HG02884 (cell line): ENCODE measurements at regions not wholly inside any gene's neighbourhood (a gene's known extent, or its start where the extent isn't known, plus 50 kb on each side); places are given as distances from the start of the nearest gene placed in this dataset.
"Not testable (repeated sequence)": the region's sequence is repeated elsewhere in the genome, so short reads cannot be mapped to it uniquely, and the experiment has no call there.

ENCODE experiments used
- ATAC-seq: cut with Tn5 transposase; IDR thresholded peaks from one replicate; pipeline ENCODE4 v1.9.1; 2021; ENCODE audit warnings: mild to moderate bottlenecking, moderate library complexity; ENCODE audit not compliant: unreplicated experiment

- no peak for ATAC-seq
Observed at GRCh38 chr1:213523781-213524398, 463.9 kb upstream of the PROX1 start.

GRCh38 chr1:213526306-213526705, 461.5 kb upstream of the PROX1 start:
- no peak for ATAC-seq

DNA sequence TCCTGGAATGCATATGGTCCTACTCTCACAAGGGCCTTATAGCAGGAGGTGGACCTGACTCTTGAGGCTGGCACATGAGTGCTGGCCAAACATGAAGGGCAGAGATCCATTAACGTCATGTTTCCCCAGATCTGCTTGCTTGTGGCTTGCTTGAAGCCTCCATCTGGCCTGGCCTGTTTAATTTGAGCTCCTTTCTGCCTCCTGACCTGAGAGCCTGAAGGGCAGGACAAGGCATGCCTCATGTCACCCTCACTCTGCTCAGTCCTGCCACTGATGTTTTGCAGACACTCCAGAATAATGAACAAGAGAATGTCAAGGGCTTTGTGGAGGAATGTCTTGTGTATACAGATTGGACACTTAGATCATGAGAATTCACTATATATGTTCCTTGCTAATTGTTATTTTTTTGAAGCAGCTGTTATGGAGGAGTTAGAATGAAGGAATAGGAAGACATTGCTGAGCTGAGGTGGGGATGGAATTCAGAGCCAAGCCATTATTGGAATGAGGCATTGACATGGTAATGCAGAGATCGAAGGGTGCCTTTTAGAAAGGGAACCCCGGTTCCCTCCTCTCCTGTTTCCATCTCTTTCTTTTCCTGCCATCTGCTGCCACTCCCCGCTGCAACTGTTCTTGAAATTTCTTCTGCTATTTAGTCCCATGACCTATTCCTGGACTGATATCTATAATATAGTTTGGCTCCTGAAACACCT, 457.0 kb upstream of the PROX1 start:
- ATAC-seq = no peak

GRCh38 chr1:213531369-213532310, 456.1 kb upstream of the PROX1 start:
- ATAC-seq = no peak

DNA sequence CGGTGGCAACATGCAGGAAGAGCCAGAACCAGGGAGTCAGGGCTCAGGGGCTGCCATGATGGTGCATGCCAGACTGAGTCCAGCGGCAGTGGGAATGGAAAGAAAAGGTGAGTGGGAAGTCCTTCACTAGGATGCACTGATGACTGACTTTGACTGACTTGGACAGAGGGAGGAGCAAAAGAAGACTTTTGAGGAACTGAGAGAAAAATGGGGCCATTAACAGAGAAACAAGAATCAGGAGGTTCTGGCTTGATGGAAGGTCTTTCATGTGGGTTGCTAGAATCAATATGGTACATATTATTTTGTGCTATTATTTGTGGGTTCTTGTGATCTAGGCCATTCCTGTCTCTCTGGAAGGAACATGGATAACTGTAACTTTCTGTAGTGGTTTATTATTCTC, 454.6 kb upstream of the PROX1 start:
- ATAC-seq = no peak

GRCh38 chr1:213535679-213536078, 452.1 kb upstream of the PROX1 start:
- ATAC-seq = no peak

GRCh38 chr1:213538251-213538650, 449.5 kb upstream of the PROX1 start:
- ATAC-seq = no peak

GRCh38 chr1:213539464-213539863, 448.3 kb upstream of the PROX1 start:
- ATAC-seq = no peak

GRCh38 chr1:213541641-213542040, 446.1 kb upstream of the PROX1 start:
- ATAC-seq = no peak

- not testable (repeated sequence) for ATAC-seq
Observed at GRCh38 chr1:213545181-213545580, 442.6 kb upstream of the PROX1 start.

DNA sequence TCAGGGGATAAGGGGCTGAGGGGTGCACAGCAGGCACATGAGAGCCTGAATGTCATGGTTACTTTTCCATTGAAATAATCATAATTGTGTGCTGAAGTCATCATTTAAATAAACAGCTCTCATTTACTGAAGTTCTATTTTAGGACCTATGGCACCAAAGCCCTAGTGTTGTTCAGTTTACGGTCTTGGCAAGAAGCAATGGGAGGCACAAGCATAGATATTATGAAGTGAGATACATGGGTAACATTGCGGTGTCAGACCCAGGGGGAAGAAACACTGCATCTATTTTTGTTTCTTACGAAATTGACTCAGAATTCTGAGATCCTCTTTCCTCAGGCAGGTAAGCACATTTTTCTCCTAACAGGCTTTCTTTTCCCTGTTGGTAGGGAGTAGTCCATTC, 437.8 kb upstream of the PROX1 start:
- ATAC-seq = no peak

DNA sequence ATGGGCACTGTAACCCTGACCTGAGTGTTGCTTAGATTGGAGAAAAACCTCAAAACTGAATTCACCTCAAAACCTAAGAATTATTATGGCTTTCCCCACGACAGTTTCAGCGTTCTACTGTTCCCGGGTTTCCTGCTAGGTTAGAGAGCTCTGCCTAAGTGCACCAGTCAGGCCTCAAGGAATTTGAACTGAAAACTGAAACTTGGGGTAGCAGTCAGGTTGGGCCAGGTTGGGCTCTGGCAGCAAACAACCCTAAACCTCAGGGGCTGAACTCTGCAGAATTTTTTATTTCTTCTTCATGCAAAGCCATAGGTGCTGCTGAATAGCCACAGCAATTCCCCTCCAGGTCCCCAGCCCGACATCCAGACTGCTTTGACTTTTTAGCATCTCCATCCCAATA, 437.0 kb upstream of the PROX1 start:
- no peak for ATAC-seq

DNA sequence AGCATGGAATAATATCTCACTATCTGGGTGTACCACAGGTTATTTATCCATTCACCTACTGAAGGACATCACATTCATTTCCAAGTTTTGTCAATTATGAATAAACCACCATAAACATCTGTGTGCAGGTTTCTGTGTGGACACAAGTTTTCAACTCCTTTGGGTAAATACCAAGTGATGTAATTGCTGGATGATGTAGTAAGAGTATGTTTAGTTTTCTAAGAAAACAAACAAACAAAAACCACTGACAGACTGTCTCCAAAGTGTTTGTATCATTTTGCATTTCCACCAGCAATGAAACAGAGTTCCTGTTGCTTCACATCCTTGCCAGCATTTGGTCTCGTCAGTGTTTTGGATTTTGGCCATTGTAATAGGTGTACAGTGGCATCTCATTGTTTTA, 435.7 kb upstream of the PROX1 start:
- no peak for ATAC-seq

- no peak for ATAC-seq
Observed at GRCh38 chr1:213560226-213560625, 427.5 kb upstream of the PROX1 start.

GRCh38 chr1:213561870-213562269, 425.9 kb upstream of the PROX1 start:
- no peak for ATAC-seq

DNA sequence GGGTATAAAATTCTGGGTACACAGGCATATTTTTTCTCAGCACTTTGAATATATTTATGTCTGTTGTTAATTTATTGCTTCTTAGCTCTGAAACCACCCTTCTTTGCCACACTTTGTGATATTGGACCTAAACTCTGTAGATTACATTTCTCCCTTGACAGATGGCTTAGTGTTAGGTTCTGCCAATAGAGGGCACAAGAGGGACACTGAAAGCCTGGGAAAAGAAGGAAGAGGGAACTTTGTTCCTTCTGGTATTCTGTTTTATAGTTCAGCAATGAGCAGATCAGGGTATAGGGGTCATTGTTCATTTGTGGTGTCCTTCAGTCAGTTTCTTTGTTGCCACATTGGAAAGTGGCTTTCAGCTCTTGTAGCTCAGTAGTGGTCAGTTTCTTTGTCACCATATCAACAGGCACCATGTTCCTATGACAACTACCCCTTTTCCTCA, 423.5 kb upstream of the PROX1 start:
- no peak for ATAC-seq

DNA sequence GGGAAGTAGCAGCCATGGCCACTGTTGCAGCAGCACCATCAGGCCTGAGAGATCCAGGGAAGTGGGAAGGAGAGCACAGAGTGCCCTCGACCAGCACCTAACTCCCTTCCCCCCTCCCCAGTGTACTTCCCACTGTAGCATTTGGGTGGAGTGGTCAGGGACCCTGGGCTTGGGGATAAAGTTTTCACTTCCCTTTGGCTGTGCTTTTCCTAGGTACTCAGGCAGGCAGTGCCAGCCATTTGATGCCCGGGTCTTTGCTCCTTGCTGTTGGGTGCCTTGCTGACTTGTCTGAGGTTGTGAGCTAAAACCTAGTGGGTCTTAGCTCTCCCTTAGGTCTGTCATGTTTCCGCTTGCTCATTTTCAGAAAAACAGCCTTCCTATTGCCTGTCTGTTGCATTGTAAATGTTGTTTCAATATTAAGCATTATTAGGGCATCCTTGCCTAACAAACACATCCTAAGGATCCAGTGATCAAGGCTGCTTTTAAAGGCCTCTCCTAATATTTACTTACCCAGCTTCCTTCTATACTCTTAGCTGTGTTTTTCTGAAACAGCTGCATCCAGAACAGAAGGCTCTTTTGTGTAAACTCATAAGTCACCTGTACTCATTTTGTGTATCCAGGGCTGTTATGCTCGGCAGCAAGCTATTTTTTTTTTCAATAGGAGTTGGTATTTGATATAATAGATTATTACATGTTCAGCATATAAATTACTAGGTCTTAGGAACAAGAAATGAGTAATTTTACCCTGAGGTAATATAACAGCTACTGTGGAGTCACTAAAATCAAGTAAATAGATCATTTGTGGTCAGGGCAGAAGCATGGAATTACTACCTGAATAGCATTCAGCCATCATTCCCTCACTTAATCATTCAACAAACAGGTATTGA, 418.6 kb upstream of the PROX1 start:
- no peak for ATAC-seq

- ATAC-seq = no peak
Observed at GRCh38 chr1:213569816-213570150, 418.0 kb upstream of the PROX1 start.

GRCh38 chr1:213570487-213570886, 417.3 kb upstream of the PROX1 start:
- no peak for ATAC-seq

DNA sequence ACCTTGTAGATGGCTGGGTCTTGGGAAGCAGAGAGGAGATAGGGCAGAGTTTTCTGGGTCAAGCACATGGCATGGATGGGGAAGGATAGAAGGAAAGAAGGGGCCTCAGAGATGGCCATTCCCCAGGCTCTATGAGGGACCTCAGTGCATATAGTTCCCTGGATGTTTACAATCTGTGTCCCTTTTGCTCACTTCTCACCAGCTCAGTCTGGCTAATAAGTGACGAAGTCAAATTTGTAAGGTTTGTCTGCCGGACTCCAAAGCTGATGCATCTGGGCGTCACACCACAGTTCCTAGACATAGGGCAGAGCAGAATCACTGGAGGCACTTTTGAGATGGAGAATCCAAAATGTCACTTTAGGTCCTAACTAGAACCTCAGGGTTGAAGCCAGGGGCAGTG, 416.4 kb upstream of the PROX1 start:
- ATAC-seq = no peak

DNA sequence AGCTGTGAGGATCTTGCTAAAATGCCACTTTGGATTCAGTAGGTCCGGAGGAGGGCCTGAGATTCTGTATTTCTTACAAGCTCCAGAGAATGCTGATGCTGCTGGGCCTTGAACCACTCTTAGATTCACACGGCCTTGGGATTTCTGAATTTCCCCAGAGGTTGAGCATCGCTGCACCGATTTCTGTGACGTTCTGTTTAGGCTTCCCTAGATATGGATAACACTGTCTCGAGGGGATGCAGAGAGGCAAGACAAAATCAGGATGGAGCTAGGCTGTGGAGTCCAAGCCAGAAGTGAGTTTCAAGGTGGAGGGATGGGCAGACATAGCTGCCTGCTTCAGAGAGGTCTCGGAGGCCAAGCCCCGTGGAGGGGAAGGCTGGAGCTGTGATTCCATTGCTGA, 415.9 kb upstream of the PROX1 start:
- no peak for ATAC-seq
